SH-SY5Y (cell line): ENCODE measurements at regions not wholly inside any gene's neighbourhood (a gene's known extent, or its start where the extent isn't known, plus 50 kb on each side); places are given as distances from the start of the nearest gene placed in this dataset.

Experiments used
- GATA2 ChIP-seq: IDR thresholded peaks from 2 replicates; pipeline ENCODE4 v1.6.1; 2011; ENCODE audit warnings: mild to moderate bottlenecking, low read depth, low read length
- GATA3 ChIP-seq: IDR thresholded peaks from 2 replicates; pipeline ENCODE4 v1.6.1; 2011; ENCODE audit warnings: low read depth, mild to moderate bottlenecking, low read length, moderate library complexity

DNA sequence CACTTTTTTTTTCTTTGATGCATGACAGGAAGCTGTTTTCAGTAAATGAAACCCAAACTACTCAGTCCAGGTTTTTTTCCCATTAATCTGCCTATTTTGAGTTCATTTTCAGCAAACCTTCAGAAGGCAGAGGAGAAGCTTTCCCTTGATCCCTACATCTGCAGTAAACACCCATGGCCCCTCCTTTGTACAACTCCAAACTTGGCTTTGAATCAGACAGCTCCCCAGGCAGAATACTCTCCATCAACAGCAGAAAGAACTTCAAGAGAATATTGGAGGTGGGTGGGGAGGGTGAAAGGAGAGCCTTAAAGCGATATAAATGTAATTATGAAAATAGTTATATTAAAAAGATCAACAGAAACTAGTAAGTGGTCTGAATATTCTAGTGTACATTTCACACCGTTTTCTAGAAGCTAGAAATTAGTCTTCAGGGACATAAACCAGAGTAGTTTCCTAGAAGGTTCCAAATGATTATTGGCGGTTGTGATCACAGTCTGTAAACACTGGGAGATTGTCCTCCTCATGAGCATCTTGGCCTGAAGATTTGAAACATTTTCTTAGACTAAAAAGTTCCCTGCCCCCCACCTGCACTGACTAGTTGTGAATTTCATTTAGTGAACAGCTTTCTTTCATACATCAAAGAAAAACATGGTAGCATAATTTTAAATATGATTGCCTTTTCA lies 75.1 kb upstream of the STK39 start:
- TF ChIP-seq GATA2 (no peak), GATA3 (no peak)
